ENCODE measurements at regions not wholly inside any gene's neighbourhood (a gene's known extent, or its start where the extent isn't known, plus 50 kb on each side); places are given as distances from the start of the nearest gene placed in this dataset.

GRCh38 chr14:101200650-101201516 lies 297.4 kb upstream of the RTL1 start:
- TF ChIP-seq ZFX (IDR thresholded peaks at IDR 0.05; ENCODE audit: borderline replicate concordance) (no peak), CTCF (IDR thresholded peaks at IDR 0.05) (no peak)
- H3K27ac ChIP-seq: no peak overlapping the region

- no peak overlapping the region for H3K27ac ChIP-seq
- TF ChIP-seq CTCF (IDR thresholded peaks at IDR 0.05) (no peak), ZFX (IDR thresholded peaks at IDR 0.05; ENCODE audit: borderline replicate concordance) (no peak)
Observed at GRCh38 chr14:101201535-101202151, 298.1 kb upstream of the RTL1 start.

- TF ChIP-seq ZFX (IDR thresholded peaks at IDR 0.05; ENCODE audit: borderline replicate concordance) (no peak), CTCF (IDR thresholded peaks at IDR 0.05) (no peak)
- H3K27ac ChIP-seq: no peak overlapping the region
Observed at GRCh38 chr14:101202627-101203404, 299.3 kb upstream of the RTL1 start.

GRCh38 chr14:101206556-101206955 lies 303.0 kb upstream of the RTL1 start:
- TF ChIP-seq CTCF (IDR thresholded peaks at IDR 0.05) (no peak), ZFX (IDR thresholded peaks at IDR 0.05; ENCODE audit: borderline replicate concordance) (no peak)
- H3K27ac ChIP-seq: no peak overlapping the region

GRCh38 chr14:101207041-101207440 lies 303.5 kb upstream of the RTL1 start:
- no peak for TF ChIP-seq CTCF (IDR thresholded peaks at IDR 0.05)
- no peak for TF ChIP-seq ZFX (IDR thresholded peaks at IDR 0.05; ENCODE audit: borderline replicate concordance)
- H3K27ac ChIP-seq: no peak overlapping the region

- no peak overlapping the region for H3K27ac ChIP-seq
- TF ChIP-seq CTCF (IDR thresholded peaks at IDR 0.05): no peak
- no peak for TF ChIP-seq ZFX (IDR thresholded peaks at IDR 0.05; ENCODE audit: borderline replicate concordance)
Observed at GRCh38 chr14:101207897-101208296, 304.4 kb upstream of the RTL1 start.

Measured in 22Rv1 (cell line).